ENCODE measurements at regions not wholly inside any gene's neighbourhood (a gene's known extent, or its start where the extent isn't known, plus 50 kb on each side); places are given as distances from the start of the nearest gene placed in this dataset.

DNA sequence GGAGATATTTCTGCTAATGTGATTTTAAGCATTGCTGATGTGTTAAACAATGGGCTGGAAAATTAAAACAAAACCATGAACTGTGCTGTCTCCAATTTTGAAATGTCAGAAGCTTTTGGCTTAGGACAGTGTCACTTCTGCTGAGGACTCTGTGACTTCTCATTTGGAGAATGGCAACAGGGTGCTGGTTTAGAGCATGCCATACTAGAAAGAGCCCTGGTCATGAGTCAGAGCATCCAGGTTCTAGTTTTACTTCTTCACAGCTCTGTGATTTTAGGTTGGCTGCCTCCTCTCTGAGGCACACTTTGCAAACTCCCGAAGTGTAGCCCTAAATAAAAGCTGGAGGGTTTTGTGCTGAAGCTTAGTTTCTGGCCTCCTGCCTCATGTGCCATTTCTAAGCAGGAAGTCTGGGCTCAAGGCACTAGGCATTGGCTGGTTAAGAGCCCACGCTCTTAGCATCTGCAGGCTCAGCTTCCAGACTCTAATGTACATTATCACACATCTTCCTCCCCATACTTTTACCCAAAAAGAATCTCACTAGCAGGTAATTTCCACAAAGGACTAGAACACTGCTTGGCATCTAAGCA lies 193.8 kb downstream of the CNTN3 start:
- Histone ChIP-seq H3K4me2 (no peak overlapping the region), H4K20me1 (ENCODE audit: insufficient read depth) (no peaks in the 10 kb centered on the region), H3K4me1 (replicated peaks; ENCODE audit: insufficient read depth) (no peaks in the 10 kb centered on the region), H3K27me3 (ENCODE audit: insufficient read depth, low read depth) (no peaks in the 10 kb centered on the region), H3K4me3 (no peak overlapping the region), H3K79me2 (ENCODE audit: low read depth) (no peaks in the 10 kb centered on the region), H3K27ac (no peak overlapping the region), H3F3A (ENCODE audit: insufficient read depth, low read depth) (no peaks in the 10 kb centered on the region), H2AFZ (no peak overlapping the region), H3K9me2 (ENCODE audit: insufficient read depth) (no peaks in the 10 kb centered on the region), H3K36me3 (ENCODE audit: low read depth) (no peaks in the 10 kb centered on the region), H3K9me3 (ENCODE audit: insufficient read depth, low read depth) (no peaks in the 10 kb centered on the region)
- TF ChIP-seq EZH2 (IDR thresholded peaks at IDR 0.05; ENCODE audit: low read depth) = no peak
- TF ChIP-seq CTCF (conservative IDR thresholded peaks at IDR 0.05) = no peak
- ChIA-PET CTCF (no interaction called here), POLR2A (ENCODE audit: unreplicated experiment) (no interaction called here)
- BruUV-seq (replicated peaks) = no TSS peak
- intact Hi-C loops (cut with micrococcal nuclease; ENCODE audit: unreplicated experiment) = no loop called here
- no peak for DNase-seq

GRCh38 chr3:74415731-74416130 lies 198.7 kb downstream of the CNTN3 start:
- POLR2A ChIA-PET (ENCODE audit: unreplicated experiment) = no interaction called here
- CTCF ChIA-PET = no interaction called here
- BruUV-seq (replicated peaks) = no TSS peak
- TF ChIP-seq EZH2 (IDR thresholded peaks at IDR 0.05; ENCODE audit: low read depth) (no peak), CTCF (conservative IDR thresholded peaks at IDR 0.05) (no peak)
- H2AFZ ChIP-seq = no peak overlapping the region
- H3K4me2 ChIP-seq = no peak overlapping the region
- no peaks in the 10 kb centered on the region for H3K4me1 ChIP-seq (replicated peaks; ENCODE audit: insufficient read depth)
- no peak for DNase-seq
- intact Hi-C loops (cut with micrococcal nuclease; ENCODE audit: unreplicated experiment) = no loop called here
- no peaks in the 10 kb centered on the region for H4K20me1 ChIP-seq (ENCODE audit: insufficient read depth)
- no peaks in the 10 kb centered on the region for H3F3A ChIP-seq (ENCODE audit: insufficient read depth, low read depth)
- no peaks in the 10 kb centered on the region for H3K27me3 ChIP-seq (ENCODE audit: insufficient read depth, low read depth)
- no peaks in the 10 kb centered on the region for H3K9me2 ChIP-seq (ENCODE audit: insufficient read depth)
- H3K36me3 ChIP-seq (ENCODE audit: low read depth) = no peaks in the 10 kb centered on the region
- H3K27ac ChIP-seq = no peak overlapping the region
- H3K9me3 ChIP-seq (ENCODE audit: insufficient read depth, low read depth) = no peaks in the 10 kb centered on the region
- H3K4me3 ChIP-seq = no peak overlapping the region
- no peaks in the 10 kb centered on the region for H3K79me2 ChIP-seq (ENCODE audit: low read depth)

- H3K4me2 ChIP-seq = no peak overlapping the region
- no peaks in the 10 kb centered on the region for H3K9me3 ChIP-seq (ENCODE audit: insufficient read depth, low read depth)
- H3F3A ChIP-seq (ENCODE audit: insufficient read depth, low read depth) = no peaks in the 10 kb centered on the region
- H3K27me3 ChIP-seq (ENCODE audit: insufficient read depth, low read depth) = no peaks in the 10 kb centered on the region
- H2AFZ ChIP-seq = no peak overlapping the region
- no peak for DNase-seq
- no peaks in the 10 kb centered on the region for H3K36me3 ChIP-seq (ENCODE audit: low read depth)
- no peaks in the 10 kb centered on the region for H3K4me1 ChIP-seq (replicated peaks; ENCODE audit: insufficient read depth)
- no peaks in the 10 kb centered on the region for H4K20me1 ChIP-seq (ENCODE audit: insufficient read depth)
- H3K4me3 ChIP-seq = no peak overlapping the region
- ChIA-PET CTCF (no interaction called here), POLR2A (ENCODE audit: unreplicated experiment) (no interaction called here)
- TF ChIP-seq EZH2 (IDR thresholded peaks at IDR 0.05; ENCODE audit: low read depth) = no peak
- TF ChIP-seq CTCF (conservative IDR thresholded peaks at IDR 0.05) = no peak
- H3K27ac ChIP-seq = no peak overlapping the region
- intact Hi-C loops (cut with micrococcal nuclease; ENCODE audit: unreplicated experiment) = no loop called here
- H3K79me2 ChIP-seq (ENCODE audit: low read depth) = no peaks in the 10 kb centered on the region
- H3K9me2 ChIP-seq (ENCODE audit: insufficient read depth) = no peaks in the 10 kb centered on the region
- BruUV-seq (replicated peaks) = no TSS peak
Observed at GRCh38 chr3:74413547-74414241, 200.8 kb downstream of the CNTN3 start.

Data from PC-9 (cell line).